ENCODE measurements at regions not wholly inside any gene's neighbourhood (a gene's known extent, or its start where the extent isn't known, plus 50 kb on each side); places are given as distances from the start of the nearest gene placed in this dataset.
"Not testable (repeated sequence)": the region's sequence is repeated elsewhere in the genome, so short reads cannot be mapped to it uniquely, and the experiment has no call there.

DNA sequence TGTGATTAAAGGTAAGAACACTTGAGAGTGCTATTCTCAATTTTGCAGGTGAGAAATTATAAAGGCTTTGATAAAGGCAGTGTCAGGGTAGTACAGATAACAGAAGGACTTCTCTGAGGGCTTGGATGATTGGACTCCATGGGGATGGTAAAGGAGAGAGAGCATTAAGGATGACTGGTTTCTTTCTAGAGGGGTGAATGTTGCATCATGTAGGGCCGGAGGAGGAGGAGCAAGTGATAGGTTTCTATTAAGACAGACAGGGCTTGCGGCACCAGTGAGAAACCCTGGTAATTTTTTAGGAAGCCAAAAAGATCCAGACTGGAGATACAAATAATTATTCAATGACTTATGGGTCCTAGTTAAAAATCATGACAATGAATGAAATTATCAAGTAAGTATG, 230.7 kb upstream of the MME start:
- Histone ChIP-seq H3K4me1 (ENCODE audit: control insufficient read depth in 3 of 3, insufficient read depth in 3 of 3, low read length in 3 of 3) (no peaks in the 10 kb centered on the region), H3K9ac (ENCODE audit: low read depth in 1 of 3, low read length in 3 of 3) (no peak overlapping the region), H3K4me3 (ENCODE audit: low read length in 3 of 3) (no peak overlapping the region), H3K36me3 (ENCODE audit: control insufficient read depth in 3 of 3, insufficient read depth in 3 of 3, low read length in 3 of 3) (no peaks in the 10 kb centered on the region), H3K27ac (ENCODE audit: low read depth, low read length) (no peak overlapping the region), H3K27me3 (ENCODE audit: control insufficient read depth in 3 of 3, insufficient read depth in 3 of 3, low read length in 3 of 3) (no peaks in the 10 kb centered on the region), H3K9me3 (ENCODE audit: control insufficient read depth in 3 of 3, low read length in 3 of 3) (no peaks in the 10 kb centered on the region)

DNA sequence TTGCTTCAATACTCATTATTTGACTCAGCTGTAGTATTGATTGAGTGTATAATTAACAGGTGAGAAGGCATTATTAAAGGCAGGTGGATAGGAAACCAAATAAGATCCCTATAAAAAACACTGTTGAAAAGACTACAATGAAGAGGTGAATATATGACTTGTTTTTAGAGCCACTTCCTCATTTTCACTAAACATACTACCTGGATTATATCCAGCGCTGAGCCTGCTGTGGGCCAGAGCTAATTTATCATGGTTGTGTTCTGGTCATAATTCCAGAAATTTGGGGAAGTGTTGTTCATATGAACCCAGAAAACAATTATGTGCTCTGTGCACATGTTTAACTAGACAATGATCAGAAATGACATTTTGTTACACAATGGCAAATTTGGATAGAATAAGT, 235.3 kb upstream of the MME start:
- H3K36me3 ChIP-seq (ENCODE audit: control insufficient read depth in 3 of 3, insufficient read depth in 3 of 3, low read length in 3 of 3): no peaks in the 10 kb centered on the region
- no peaks in the 10 kb centered on the region for H3K27me3 ChIP-seq (ENCODE audit: control insufficient read depth in 3 of 3, insufficient read depth in 3 of 3, low read length in 3 of 3)
- no peaks in the 10 kb centered on the region for H3K4me1 ChIP-seq (ENCODE audit: control insufficient read depth in 3 of 3, insufficient read depth in 3 of 3, low read length in 3 of 3)
- H3K27ac ChIP-seq (ENCODE audit: low read depth, low read length): no peak overlapping the region
- H3K9ac ChIP-seq (ENCODE audit: low read depth in 1 of 3, low read length in 3 of 3): no peak overlapping the region
- H3K4me3 ChIP-seq (ENCODE audit: low read length in 3 of 3): no peak overlapping the region
- no peaks in the 10 kb centered on the region for H3K9me3 ChIP-seq (ENCODE audit: control insufficient read depth in 3 of 3, low read length in 3 of 3)

DNA sequence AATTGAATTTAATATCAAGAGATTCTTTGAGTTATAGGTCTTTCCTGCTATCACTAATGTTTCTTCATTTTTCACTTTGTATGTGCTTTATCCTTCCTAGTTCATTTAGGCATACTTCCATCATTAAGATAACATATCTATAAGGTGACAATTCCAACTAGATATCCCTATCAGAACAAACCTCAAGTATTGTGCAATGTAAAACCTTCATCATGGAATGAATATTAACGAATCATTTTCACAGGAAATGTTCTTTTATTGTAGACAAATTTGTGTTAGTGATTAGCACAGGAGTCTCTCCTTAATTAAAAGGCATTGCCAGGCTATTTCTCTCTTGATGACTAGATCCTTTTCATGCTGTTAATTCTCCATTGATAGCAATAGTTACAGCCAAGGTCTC, 236.5 kb upstream of the MME start:
- H3K9me3 ChIP-seq (ENCODE audit: control insufficient read depth in 3 of 3, low read length in 3 of 3): no peaks in the 10 kb centered on the region
- H3K9ac ChIP-seq (ENCODE audit: low read depth in 1 of 3, low read length in 3 of 3): no peak overlapping the region
- H3K27me3 ChIP-seq (ENCODE audit: control insufficient read depth in 3 of 3, insufficient read depth in 3 of 3, low read length in 3 of 3): no peaks in the 10 kb centered on the region
- no peaks in the 10 kb centered on the region for H3K4me1 ChIP-seq (ENCODE audit: control insufficient read depth in 3 of 3, insufficient read depth in 3 of 3, low read length in 3 of 3)
- no peak overlapping the region for H3K27ac ChIP-seq (ENCODE audit: low read depth, low read length)
- no peak overlapping the region for H3K4me3 ChIP-seq (ENCODE audit: low read length in 3 of 3)
- no peaks in the 10 kb centered on the region for H3K36me3 ChIP-seq (ENCODE audit: control insufficient read depth in 3 of 3, insufficient read depth in 3 of 3, low read length in 3 of 3)

DNA sequence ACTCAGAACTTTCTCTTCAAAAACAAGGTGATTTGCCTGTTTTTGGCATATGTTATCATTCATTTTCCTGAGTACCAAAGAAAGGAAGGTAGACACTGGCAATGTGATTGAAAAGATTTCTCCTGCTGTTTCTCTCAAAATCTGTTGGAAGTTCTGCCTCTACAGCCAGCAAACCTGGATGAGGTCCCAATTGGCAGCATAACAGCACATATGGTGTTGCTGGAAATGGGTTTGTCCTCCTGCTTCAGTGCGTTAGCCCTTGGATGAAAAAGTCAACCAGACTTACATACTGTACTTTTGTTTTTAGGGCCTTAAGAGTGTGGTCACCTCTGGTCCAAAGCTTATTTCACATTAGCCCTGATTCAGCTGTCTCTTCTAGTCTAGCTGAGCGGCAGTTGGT, 237.6 kb upstream of the MME start:
- H3K27ac ChIP-seq (ENCODE audit: low read depth, low read length): no peak overlapping the region
- H3K36me3 ChIP-seq (ENCODE audit: control insufficient read depth in 3 of 3, insufficient read depth in 3 of 3, low read length in 3 of 3): no peaks in the 10 kb centered on the region

DNA sequence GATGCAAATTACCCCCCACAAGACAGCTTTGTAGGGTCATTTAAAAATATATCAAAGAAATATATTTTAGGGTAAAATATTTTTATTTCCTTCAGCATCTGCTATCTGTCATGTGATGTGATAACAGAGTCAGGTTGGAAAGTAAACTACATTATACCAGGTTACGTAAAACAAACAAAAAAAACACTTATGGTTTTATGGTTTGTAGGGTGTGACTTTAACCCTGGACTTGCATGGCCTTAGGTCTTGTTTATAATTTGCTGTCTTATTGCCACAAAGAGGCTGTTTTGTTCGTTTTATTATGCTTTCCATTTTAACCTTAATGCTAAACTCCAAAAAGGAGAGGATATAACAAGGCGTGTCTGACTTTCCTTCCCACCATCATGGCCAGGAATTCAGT, 244.5 kb upstream of the MME start:
- H3K9ac ChIP-seq (ENCODE audit: low read depth in 1 of 3, low read length in 3 of 3): no peak overlapping the region

More for the DNA sequence above, 237.6 kb upstream of the MME start:
- Histone ChIP-seq H3K9ac (ENCODE audit: low read depth in 1 of 3, low read length in 3 of 3) (no peak overlapping the region), H3K27me3 (ENCODE audit: control insufficient read depth in 3 of 3, insufficient read depth in 3 of 3, low read length in 3 of 3) (no peaks in the 10 kb centered on the region), H3K9me3 (ENCODE audit: control insufficient read depth in 3 of 3, low read length in 3 of 3) (no peaks in the 10 kb centered on the region), H3K4me3 (ENCODE audit: low read length in 3 of 3) (no peak overlapping the region), H3K4me1 (ENCODE audit: control insufficient read depth in 3 of 3, insufficient read depth in 3 of 3, low read length in 3 of 3) (no peaks in the 10 kb centered on the region)

DNA sequence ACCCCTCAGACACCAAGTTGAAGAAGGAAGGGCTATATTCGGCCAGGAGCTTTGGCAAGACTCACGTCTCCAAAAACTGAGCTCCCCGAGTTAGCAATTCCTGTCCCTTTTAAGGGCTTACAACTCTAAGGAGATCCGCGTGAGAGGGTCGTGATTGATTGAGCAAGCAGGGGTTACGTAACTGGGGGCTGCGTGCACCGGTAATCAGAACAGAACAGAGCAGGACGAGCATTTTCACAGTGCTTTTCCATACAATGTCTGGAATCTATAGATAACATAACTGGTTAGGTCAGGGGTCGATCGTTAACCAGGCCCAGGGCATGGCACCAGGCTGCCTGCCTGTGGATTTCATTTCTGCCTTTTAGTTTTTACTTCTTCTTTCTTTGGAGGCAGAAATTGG, 245.3 kb upstream of the MME start:
- H3K9me3 ChIP-seq (ENCODE audit: control insufficient read depth in 3 of 3, low read length in 3 of 3); H3K4me3 ChIP-seq (ENCODE audit: low read length in 3 of 3); H3K9ac ChIP-seq (ENCODE audit: low read depth in 1 of 3, low read length in 3 of 3); H3K36me3 ChIP-seq (ENCODE audit: control insufficient read depth in 3 of 3, insufficient read depth in 3 of 3, low read length in 3 of 3); H3K27ac ChIP-seq (ENCODE audit: low read depth, low read length); H3K4me1 ChIP-seq (ENCODE audit: control insufficient read depth in 3 of 3, insufficient read depth in 3 of 3, low read length in 3 of 3); H3K27me3 ChIP-seq (ENCODE audit: control insufficient read depth in 3 of 3, insufficient read depth in 3 of 3, low read length in 3 of 3): not testable (repeated sequence)

More for the DNA sequence above, 244.5 kb upstream of the MME start:
- H3K27ac ChIP-seq (ENCODE audit: low read depth, low read length): no peak overlapping the region
- H3K9me3 ChIP-seq (ENCODE audit: control insufficient read depth in 3 of 3, low read length in 3 of 3): no peaks in the 10 kb centered on the region
- H3K27me3 ChIP-seq (ENCODE audit: control insufficient read depth in 3 of 3, insufficient read depth in 3 of 3, low read length in 3 of 3): no peaks in the 10 kb centered on the region
- no peaks in the 10 kb centered on the region for H3K36me3 ChIP-seq (ENCODE audit: control insufficient read depth in 3 of 3, insufficient read depth in 3 of 3, low read length in 3 of 3)
- no peaks in the 10 kb centered on the region for H3K4me1 ChIP-seq (ENCODE audit: control insufficient read depth in 3 of 3, insufficient read depth in 3 of 3, low read length in 3 of 3)
- H3K4me3 ChIP-seq (ENCODE audit: low read length in 3 of 3): no peak overlapping the region

DNA sequence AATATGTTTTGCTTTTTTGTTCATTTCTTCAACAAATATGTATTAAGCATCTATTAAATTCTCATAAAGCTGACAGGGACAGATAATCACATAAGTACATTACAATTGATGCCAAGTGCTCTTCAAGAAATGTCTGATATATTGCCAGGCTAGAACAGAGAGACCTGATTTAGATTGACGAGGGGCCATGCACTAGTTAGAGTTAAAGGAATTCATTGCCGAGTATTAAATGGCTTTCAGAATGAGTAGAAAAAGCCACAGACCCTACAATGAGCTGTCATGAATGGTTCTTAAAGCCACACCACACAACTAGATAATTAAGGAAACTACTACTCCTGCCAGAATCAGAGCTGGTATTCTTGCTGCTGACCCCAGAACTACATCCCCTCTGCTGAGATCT, 250.2 kb upstream of the MME start:
- Histone ChIP-seq H3K27ac (ENCODE audit: low read depth, low read length) (no peak overlapping the region), H3K9me3 (ENCODE audit: control insufficient read depth in 3 of 3, low read length in 3 of 3) (no peaks in the 10 kb centered on the region)

DNA sequence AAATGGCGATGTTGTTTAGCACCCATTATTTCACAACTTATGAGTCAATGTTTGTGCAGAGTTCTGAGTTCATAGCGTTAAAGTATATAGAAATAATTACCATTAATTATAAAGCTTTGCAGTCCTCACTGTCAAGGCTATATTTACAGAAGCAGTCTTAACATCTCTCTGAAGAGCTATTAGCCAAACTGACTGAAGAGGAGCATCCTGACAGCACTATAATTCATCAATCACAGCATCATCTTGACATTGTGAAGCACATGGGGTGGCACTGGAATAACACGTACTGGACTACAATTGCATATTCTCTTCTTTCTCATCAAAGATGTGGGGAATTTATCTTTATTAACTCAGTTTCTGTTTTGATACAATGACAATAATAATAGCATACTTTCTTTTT, 260.6 kb upstream of the MME start:
- Histone ChIP-seq H3K4me1 (ENCODE audit: control insufficient read depth in 3 of 3, insufficient read depth in 3 of 3, low read length in 3 of 3) (no peaks in the 10 kb centered on the region), H3K9me3 (ENCODE audit: control insufficient read depth in 3 of 3, low read length in 3 of 3) (no peaks in the 10 kb centered on the region), H3K36me3 (ENCODE audit: control insufficient read depth in 3 of 3, insufficient read depth in 3 of 3, low read length in 3 of 3) (no peaks in the 10 kb centered on the region), H3K27me3 (ENCODE audit: control insufficient read depth in 3 of 3, insufficient read depth in 3 of 3, low read length in 3 of 3) (no peaks in the 10 kb centered on the region), H3K27ac (ENCODE audit: low read depth, low read length) (no peak overlapping the region), H3K4me3 (ENCODE audit: low read length in 3 of 3) (no peak overlapping the region), H3K9ac (ENCODE audit: low read depth in 1 of 3, low read length in 3 of 3) (no peak overlapping the region)

More for the DNA sequence above, 250.2 kb upstream of the MME start:
- H3K4me1 ChIP-seq (ENCODE audit: control insufficient read depth in 3 of 3, insufficient read depth in 3 of 3, low read length in 3 of 3): no peaks in the 10 kb centered on the region
- H3K9ac ChIP-seq (ENCODE audit: low read depth in 1 of 3, low read length in 3 of 3): no peak overlapping the region
- no peaks in the 10 kb centered on the region for H3K27me3 ChIP-seq (ENCODE audit: control insufficient read depth in 3 of 3, insufficient read depth in 3 of 3, low read length in 3 of 3)
- no peak overlapping the region for H3K4me3 ChIP-seq (ENCODE audit: low read length in 3 of 3)
- no peaks in the 10 kb centered on the region for H3K36me3 ChIP-seq (ENCODE audit: control insufficient read depth in 3 of 3, insufficient read depth in 3 of 3, low read length in 3 of 3)

DNA sequence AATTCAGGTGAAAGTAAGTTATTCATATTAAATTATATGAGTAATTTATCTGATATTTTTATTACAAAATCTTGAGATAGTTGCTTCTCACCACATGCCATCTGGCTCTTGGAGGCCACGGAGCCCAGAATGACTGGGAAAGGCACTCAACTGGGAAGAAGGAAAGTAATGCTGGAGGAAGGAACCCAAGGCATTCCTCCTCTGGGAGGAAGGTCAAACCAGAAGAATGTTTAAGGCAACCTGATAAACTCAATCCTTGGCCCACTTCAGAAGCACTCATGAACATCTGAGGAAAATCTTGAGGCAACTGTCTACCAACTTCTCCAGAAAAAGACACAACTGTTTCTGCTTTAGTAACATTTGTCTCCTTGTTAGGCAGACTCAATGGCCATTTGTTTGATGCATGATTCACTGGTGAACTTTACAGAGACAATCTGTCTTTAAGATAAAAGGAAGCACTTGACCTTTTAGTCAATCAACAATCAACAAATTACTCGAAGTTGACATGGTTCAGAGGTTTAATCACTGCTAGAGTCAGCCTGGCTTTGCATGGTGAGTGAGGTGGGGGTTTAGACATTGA, 261.4 kb upstream of the MME start:
- Histone ChIP-seq H3K27me3 (ENCODE audit: control insufficient read depth in 3 of 3, insufficient read depth in 3 of 3, low read length in 3 of 3) (no peaks in the 10 kb centered on the region), H3K4me3 (ENCODE audit: low read length in 3 of 3) (no peak overlapping the region), H3K9ac (ENCODE audit: low read depth in 1 of 3, low read length in 3 of 3) (no peak overlapping the region), H3K27ac (ENCODE audit: low read depth, low read length) (no peak overlapping the region), H3K4me1 (ENCODE audit: control insufficient read depth in 3 of 3, insufficient read depth in 3 of 3, low read length in 3 of 3) (no peaks in the 10 kb centered on the region), H3K36me3 (ENCODE audit: control insufficient read depth in 3 of 3, insufficient read depth in 3 of 3, low read length in 3 of 3) (no peaks in the 10 kb centered on the region), H3K9me3 (ENCODE audit: control insufficient read depth in 3 of 3, low read length in 3 of 3) (no peaks in the 10 kb centered on the region)

DNA sequence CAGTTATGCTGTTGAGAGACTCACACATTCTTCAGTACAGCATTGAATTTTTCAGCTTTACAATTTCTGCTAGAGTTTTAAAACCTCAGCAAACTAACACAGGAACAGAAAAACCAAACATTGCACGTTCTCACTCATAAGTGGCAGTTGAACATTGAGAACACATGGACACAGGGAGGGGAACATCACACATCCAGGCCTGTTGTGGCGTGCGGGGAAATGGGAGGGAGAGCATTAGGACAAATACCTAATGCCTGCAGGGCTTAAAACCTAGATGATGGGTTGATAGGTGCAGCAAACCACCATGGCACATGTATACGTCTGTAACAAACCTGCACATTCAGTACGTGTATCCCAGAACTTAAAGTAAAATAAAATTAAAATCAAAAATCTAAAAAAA, 270.1 kb upstream of the MME start:
- not testable (repeated sequence) for H3K9me3 ChIP-seq (ENCODE audit: control insufficient read depth in 3 of 3, low read length in 3 of 3); H3K9ac ChIP-seq (ENCODE audit: low read depth in 1 of 3, low read length in 3 of 3); H3K4me1 ChIP-seq (ENCODE audit: control insufficient read depth in 3 of 3, insufficient read depth in 3 of 3, low read length in 3 of 3); H3K27me3 ChIP-seq (ENCODE audit: control insufficient read depth in 3 of 3, insufficient read depth in 3 of 3, low read length in 3 of 3); H3K4me3 ChIP-seq (ENCODE audit: low read length in 3 of 3); H3K27ac ChIP-seq (ENCODE audit: low read depth, low read length); H3K36me3 ChIP-seq (ENCODE audit: control insufficient read depth in 3 of 3, insufficient read depth in 3 of 3, low read length in 3 of 3)

DNA sequence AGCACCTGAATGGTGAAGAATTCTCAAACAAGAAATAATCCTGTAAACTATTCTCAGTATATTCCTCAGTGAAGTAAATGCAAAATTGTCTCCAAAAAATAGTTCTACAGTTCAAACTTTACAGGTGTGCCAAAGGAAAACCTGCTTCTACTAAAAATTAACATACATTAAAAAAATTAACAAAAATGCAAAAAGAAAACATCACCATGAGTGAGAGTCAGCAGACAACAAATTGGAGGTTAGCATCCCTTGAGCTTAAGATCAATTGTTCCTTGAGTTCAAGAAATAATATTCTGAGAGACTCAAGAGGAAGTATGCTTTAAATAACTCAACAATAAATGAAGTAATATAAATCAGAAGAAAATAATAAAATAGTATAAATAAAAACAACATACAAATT, 278.4 kb upstream of the MME start:
- Histone ChIP-seq H3K27me3 (ENCODE audit: control insufficient read depth in 3 of 3, insufficient read depth in 3 of 3, low read length in 3 of 3) (no peaks in the 10 kb centered on the region), H3K4me3 (ENCODE audit: low read length in 3 of 3) (no peak overlapping the region), H3K27ac (ENCODE audit: low read depth, low read length) (no peak overlapping the region), H3K9me3 (ENCODE audit: control insufficient read depth in 3 of 3, low read length in 3 of 3) (no peaks in the 10 kb centered on the region), H3K4me1 (ENCODE audit: control insufficient read depth in 3 of 3, insufficient read depth in 3 of 3, low read length in 3 of 3) (no peaks in the 10 kb centered on the region), H3K9ac (ENCODE audit: low read depth in 1 of 3, low read length in 3 of 3) (no peak overlapping the region), H3K36me3 (ENCODE audit: control insufficient read depth in 3 of 3, insufficient read depth in 3 of 3, low read length in 3 of 3) (no peaks in the 10 kb centered on the region)

Measured in skeletal muscle tissue (tissue), 3 donors.